ENCODE measurements at regions not wholly inside any gene's neighbourhood (a gene's known extent, or its start where the extent isn't known, plus 50 kb on each side); places are given as distances from the start of the nearest gene placed in this dataset.

GRCh38 chr10:4675808-4676207, 150.2 kb upstream of the AKR1E2 start:
- TF ChIP-seq POLR2A (IDR thresholded peaks at IDR 0.05; ENCODE audit: low read depth, low read length) (no peak), TAF1 (IDR thresholded peaks at IDR 0.05; ENCODE audit: low read depth, low read length) (no peak), POLR2AphosphoS5 (IDR thresholded peaks at IDR 0.05; ENCODE audit: low read depth, low read length) (no peak), PAX5 (IDR thresholded peaks at IDR 0.05; ENCODE audit: insufficient read depth, low read length, severe bottlenecking) (no peak), POU2F2 (IDR thresholded peaks at IDR 0.05; ENCODE audit: low read depth, low read length) (no peak)
